ENCODE measurements at regions not wholly inside any gene's neighbourhood (a gene's known extent, or its start where the extent isn't known, plus 50 kb on each side); places are given as distances from the start of the nearest gene placed in this dataset.

DNA sequence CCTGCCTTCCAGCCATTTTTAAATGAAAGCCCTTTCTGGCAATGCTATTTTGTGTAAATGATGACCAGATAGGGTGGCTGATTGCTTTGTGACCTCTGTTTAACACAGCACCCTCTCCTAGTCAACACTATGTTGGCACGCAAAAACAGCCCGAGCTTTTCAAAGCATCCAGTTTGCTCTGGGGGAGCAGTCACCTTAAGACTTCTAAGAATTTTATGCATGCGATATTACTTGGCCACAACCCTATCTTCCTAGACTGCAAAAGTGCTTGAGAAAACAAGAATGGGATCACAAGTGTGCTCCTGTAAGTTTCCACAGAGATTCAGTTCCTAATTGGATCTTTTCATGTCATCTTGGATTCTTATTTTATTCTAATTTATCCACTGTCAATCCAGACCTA, 294.1 kb downstream of the ATPSCKMT start:
- TF ChIP-seq, protein P1, sequence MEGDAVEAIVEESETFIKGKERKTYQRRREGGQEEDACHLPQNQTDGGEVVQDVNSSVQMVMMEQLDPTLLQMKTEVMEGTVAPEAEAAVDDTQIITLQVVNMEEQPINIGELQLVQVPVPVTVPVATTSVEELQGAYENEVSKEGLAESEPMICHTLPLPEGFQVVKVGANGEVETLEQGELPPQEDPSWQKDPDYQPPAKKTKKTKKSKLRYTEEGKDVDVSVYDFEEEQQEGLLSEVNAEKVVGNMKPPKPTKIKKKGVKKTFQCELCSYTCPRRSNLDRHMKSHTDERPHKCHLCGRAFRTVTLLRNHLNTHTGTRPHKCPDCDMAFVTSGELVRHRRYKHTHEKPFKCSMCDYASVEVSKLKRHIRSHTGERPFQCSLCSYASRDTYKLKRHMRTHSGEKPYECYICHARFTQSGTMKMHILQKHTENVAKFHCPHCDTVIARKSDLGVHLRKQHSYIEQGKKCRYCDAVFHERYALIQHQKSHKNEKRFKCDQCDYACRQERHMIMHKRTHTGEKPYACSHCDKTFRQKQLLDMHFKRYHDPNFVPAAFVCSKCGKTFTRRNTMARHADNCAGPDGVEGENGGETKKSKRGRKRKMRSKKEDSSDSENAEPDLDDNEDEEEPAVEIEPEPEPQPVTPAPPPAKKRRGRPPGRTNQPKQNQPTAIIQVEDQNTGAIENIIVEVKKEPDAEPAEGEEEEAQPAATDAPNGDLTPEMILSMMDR (IDR thresholded peaks at IDR 0.05), result no peak
- TF ChIP-seq EZH2 (IDR thresholded peaks at IDR 0.05; ENCODE audit: borderline replicate concordance, insufficient read depth, low read depth, low read length, poor library complexity, severe bottlenecking), result no peak

All from B cell (primary cell).